ENCODE measurements at regions not wholly inside any gene's neighbourhood (a gene's known extent, or its start where the extent isn't known, plus 50 kb on each side); places are given as distances from the start of the nearest gene placed in this dataset.

- TF ChIP-seq, protein P1, sequence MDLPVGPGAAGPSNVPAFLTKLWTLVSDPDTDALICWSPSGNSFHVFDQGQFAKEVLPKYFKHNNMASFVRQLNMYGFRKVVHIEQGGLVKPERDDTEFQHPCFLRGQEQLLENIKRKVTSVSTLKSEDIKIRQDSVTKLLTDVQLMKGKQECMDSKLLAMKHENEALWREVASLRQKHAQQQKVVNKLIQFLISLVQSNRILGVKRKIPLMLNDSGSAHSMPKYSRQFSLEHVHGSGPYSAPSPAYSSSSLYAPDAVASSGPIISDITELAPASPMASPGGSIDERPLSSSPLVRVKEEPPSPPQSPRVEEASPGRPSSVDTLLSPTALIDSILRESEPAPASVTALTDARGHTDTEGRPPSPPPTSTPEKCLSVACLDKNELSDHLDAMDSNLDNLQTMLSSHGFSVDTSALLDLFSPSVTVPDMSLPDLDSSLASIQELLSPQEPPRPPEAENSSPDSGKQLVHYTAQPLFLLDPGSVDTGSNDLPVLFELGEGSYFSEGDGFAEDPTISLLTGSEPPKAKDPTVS (IDR thresholded peaks at IDR 0.05; ENCODE audit: low read depth, low read length), result no peak
- TF ChIP-seq SMC3 (IDR thresholded peaks at IDR 0.05; ENCODE audit: borderline replicate concordance, low read length) (no peak), YBX1 (IDR thresholded peaks at IDR 0.05) (no peak), SMARCA5 (IDR thresholded peaks at IDR 0.05) (no peak), POU2F2 (IDR thresholded peaks at IDR 0.05; ENCODE audit: borderline replicate concordance, low read depth, low read length) (no peak), NFIC (IDR thresholded peaks at IDR 0.05; ENCODE audit: low read depth, low read length) (no peak), ZNF622 (IDR thresholded peaks at IDR 0.05) (no peak), MLLT1 (IDR thresholded peaks at IDR 0.05) (no peak), PAX8 (IDR thresholded peaks at IDR 0.05) (no peak), NR2C2 (IDR thresholded peaks at IDR 0.05; ENCODE audit: borderline replicate concordance, control insufficient read depth, insufficient read length, low read depth) (no peak), SP1 (IDR thresholded peaks at IDR 0.05; ENCODE audit: low read depth, low read length) (no peak)
- TF ChIP-seq, protein P2, sequence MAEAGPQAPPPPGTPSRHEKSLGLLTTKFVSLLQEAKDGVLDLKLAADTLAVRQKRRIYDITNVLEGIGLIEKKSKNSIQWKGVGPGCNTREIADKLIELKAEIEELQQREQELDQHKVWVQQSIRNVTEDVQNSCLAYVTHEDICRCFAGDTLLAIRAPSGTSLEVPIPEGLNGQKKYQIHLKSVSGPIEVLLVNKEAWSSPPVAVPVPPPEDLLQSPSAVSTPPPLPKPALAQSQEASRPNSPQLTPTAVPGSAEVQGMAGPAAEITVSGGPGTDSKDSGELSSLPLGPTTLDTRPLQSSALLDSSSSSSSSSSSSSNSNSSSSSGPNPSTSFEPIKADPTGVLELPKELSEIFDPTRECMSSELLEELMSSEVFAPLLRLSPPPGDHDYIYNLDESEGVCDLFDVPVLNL (IDR thresholded peaks at IDR 0.05; ENCODE audit: low read depth, low read length), result no peak
Measured at GRCh38 chr4:27908356-27908755, 1047.7 kb downstream of the STIM2 start (continued).

Measured in GM12878 (cell line).